Hepatocyte (in vitro differentiated cells): ENCODE measurements at regions not wholly inside any gene's neighbourhood (a gene's known extent, or its start where the extent isn't known, plus 50 kb on each side); places are given as distances from the start of the nearest gene placed in this dataset.

Experiments
- CTCF ChIP-seq: fragments of 200-600 bp; sonication (generic); IDR thresholded peaks from 2 replicates; pipeline ENCODE4 v1.5.1; 2016; ENCODE audit warnings: antibody characterized with exemption, mild to moderate bottlenecking; ENCODE audit not compliant: poor library complexity
- EZH2phosphoT487 ChIP-seq: fragments of 200-600 bp; sonication (generic); IDR thresholded peaks from one replicate; pipeline ENCODE4 v1.6.1; 2018; ENCODE audit warnings: antibody characterized with exemption, mild to moderate bottlenecking, low read depth, moderate library complexity; ENCODE audit not compliant: unreplicated experiment, severe bottlenecking

GRCh38 chr21:32949701-32950100, 76.0 kb upstream of the OLIG2 start:
- TF ChIP-seq CTCF (no peak), EZH2phosphoT487 (no peak)
